Stimulated activated CD4-positive, alpha-beta T cell treated with anti-CD3 and anti-CD28 coated beads, Interleukin-15, amount 100 ng/mL, for 24 hours (primary cell): ENCODE measurements at regions not wholly inside any gene's neighbourhood (a gene's known extent, or its start where the extent isn't known, plus 50 kb on each side); places are given as distances from the start of the nearest gene placed in this dataset.

ENCODE experiments used
- DNase-seq: peaks from one replicate; pipeline ENCODE4 v3.0.0-alpha.2; 2020

GRCh38 chr12:115235880-115236279 is 551.9 kb upstream of the TBX3 start:
- DNase-seq = no peak

- no peak for DNase-seq
Observed at GRCh38 chr12:115233891-115234543, 550.0 kb upstream of the TBX3 start.

GRCh38 chr12:115232455-115233156 is 548.6 kb upstream of the TBX3 start:
- no peak for DNase-seq

GRCh38 chr12:115230606-115231005 is 546.6 kb upstream of the TBX3 start:
- DNase-seq = no peak

GRCh38 chr12:115229517-115229916 is 545.5 kb upstream of the TBX3 start:
- DNase-seq = no peak

- no peak for DNase-seq
Observed at GRCh38 chr12:115228434-115228833, 544.5 kb upstream of the TBX3 start.

GRCh38 chr12:115227137-115227615 is 543.2 kb upstream of the TBX3 start:
- no peak for DNase-seq

- no peak for DNase-seq
Observed at GRCh38 chr12:115225845-115226244, 541.9 kb upstream of the TBX3 start.

GRCh38 chr12:115223991-115224390 is 540.0 kb upstream of the TBX3 start:
- DNase-seq = no peak

- no peak for DNase-seq
Observed at GRCh38 chr12:115223322-115223721, 539.3 kb upstream of the TBX3 start.

- no peak for DNase-seq
Observed at GRCh38 chr12:115222220-115222619, 538.2 kb upstream of the TBX3 start.

- DNase-seq = no peak
Observed at GRCh38 chr12:115216301-115216700, 532.3 kb upstream of the TBX3 start.

- no peak for DNase-seq
Observed at GRCh38 chr12:115215544-115215943, 531.6 kb upstream of the TBX3 start.

GRCh38 chr12:115213538-115214016 is 529.6 kb upstream of the TBX3 start:
- DNase-seq = no peak

GRCh38 chr12:115213118-115213517 is 529.1 kb upstream of the TBX3 start:
- no peak for DNase-seq

- no peak for DNase-seq
Observed at GRCh38 chr12:115212356-115212755, 528.4 kb upstream of the TBX3 start.

- DNase-seq = no peak
Observed at GRCh38 chr12:115210533-115211252, 526.7 kb upstream of the TBX3 start.

- no peak for DNase-seq
Observed at GRCh38 chr12:115209230-115209629, 525.3 kb upstream of the TBX3 start.

GRCh38 chr12:115208098-115208497 is 524.1 kb upstream of the TBX3 start:
- DNase-seq = no peak

- DNase-seq = no peak
Observed at GRCh38 chr12:115207216-115207915, 523.4 kb upstream of the TBX3 start.

- DNase-seq = no peak
Observed at GRCh38 chr12:115206801-115207200, 522.8 kb upstream of the TBX3 start.

GRCh38 chr12:115205755-115206308 is 521.9 kb upstream of the TBX3 start:
- DNase-seq = no peak
